Liver (tissue), 8 donors: ENCODE measurements at regions not wholly inside any gene's neighbourhood (a gene's known extent, or its start where the extent isn't known, plus 50 kb on each side); places are given as distances from the start of the nearest gene placed in this dataset.

Experiments used
- DNase-seq: peaks from one replicate; pipeline ENCODE4 v3.0.0-alpha.2; 2017; ENCODE audit warnings: low spot score
- H3K27ac ChIP-seq, 2 donors: one replicate each; pipeline ENCODE4 v1.7.0; 2013; ENCODE audit warnings: inconsistent platforms in 2 of 2, low read length in 2 of 2, control low read depth in 1 of 2, low read depth in 1 of 2, mild to moderate bottlenecking in 1 of 2
- H3K27me3 ChIP-seq, 4 donors: one replicate each; pipeline versions ENCODE4 v1.6.1 to v1.7.0; 2013; ENCODE audit warnings: low read length in 3 of 4, inconsistent platforms in 1 of 4, mild to moderate bottlenecking in 1 of 4, moderate library complexity in 1 of 4; ENCODE audit not compliant: control insufficient read depth in 4 of 4, insufficient read depth in 4 of 4
- H3K36me3 ChIP-seq, 4 donors: one replicate each; pipeline versions ENCODE4 v1.6.1 to v1.7.0; 2013; ENCODE audit warnings: low read length in 3 of 4, mild to moderate bottlenecking in 3 of 4, low read depth in 1 of 4, moderate library complexity in 1 of 4; ENCODE audit not compliant: control insufficient read depth in 4 of 4, insufficient read depth in 3 of 4
- H3K4me1 ChIP-seq, 4 donors: one replicate each; pipeline versions ENCODE4 v1.6.1 to v1.7.0; 2013; ENCODE audit warnings: low read length in 3 of 4, mild to moderate bottlenecking in 3 of 4, moderate library complexity in 1 of 4; ENCODE audit not compliant: control insufficient read depth in 4 of 4, insufficient read depth in 4 of 4
- H3K4me3 ChIP-seq, 3 donors: one replicate each; pipeline versions ENCODE4 v1.6.1 to v1.7.0; 2013; ENCODE audit warnings: low read length in 3 of 3, control low read depth in 1 of 3, low read depth in 1 of 3, mild to moderate bottlenecking in 1 of 3
- H3K9ac ChIP-seq, 2 donors: one replicate each; pipeline ENCODE4 v1.7.0; 2013; ENCODE audit warnings: low read length in 2 of 2, mild to moderate bottlenecking in 2 of 2, moderate library complexity in 2 of 2, control low read depth in 1 of 2, low read depth in 1 of 2
- H3K9me3 ChIP-seq, 4 donors: one replicate each; pipeline versions ENCODE4 v1.6.1 to v1.7.0; 2013; ENCODE audit warnings: low read length in 3 of 4; ENCODE audit not compliant: control insufficient read depth in 4 of 4
- EGR1 ChIP-seq, 2 donors: IDR thresholded peaks; 2 replicates each; pipeline ENCODE4 v1.6.1; 2016 to 2018; ENCODE audit warnings: antibody characterized with exemption in 2 of 2, low read depth in 2 of 2
- FOXA1 ChIP-seq: IDR thresholded peaks from 2 replicates; pipeline ENCODE4 v1.6.1; 2016; ENCODE audit warnings: antibody characterized with exemption
- FOXA2 ChIP-seq: IDR thresholded peaks from 2 replicates; pipeline ENCODE4 v1.6.1; 2016; ENCODE audit warnings: antibody characterized with exemption
- GABPA ChIP-seq, 2 donors: IDR thresholded peaks in 1 of 2; conservative IDR thresholded peaks in 1 of 2; 2 replicates each; pipeline ENCODE4 v1.6.1; 2016; ENCODE audit warnings: antibody characterized with exemption in 2 of 2, mild to moderate bottlenecking in 1 of 2, moderate library complexity in 1 of 2
- HNF4A ChIP-seq, 2 donors: conservative IDR thresholded peaks; 2 replicates each; pipeline ENCODE4 v1.6.1; 2016; ENCODE audit warnings: antibody characterized with exemption in 2 of 2, mild to moderate bottlenecking in 2 of 2
- HNF4G ChIP-seq: IDR thresholded peaks from 2 replicates; pipeline ENCODE4 v1.6.1; 2016; ENCODE audit warnings: antibody characterized with exemption
- JUND ChIP-seq, 2 donors: IDR thresholded peaks; 2 replicates each; pipeline ENCODE4 v1.6.1; 2016; ENCODE audit warnings: antibody characterized with exemption in 2 of 2
- NR2F2 ChIP-seq: IDR thresholded peaks from 2 replicates; pipeline ENCODE4 v1.6.1; 2016; ENCODE audit warnings: antibody characterized with exemption
- RAD21 ChIP-seq, 2 donors: IDR thresholded peaks; 2 replicates each; pipeline ENCODE4 v1.6.1; 2016; ENCODE audit warnings: antibody characterized with exemption in 2 of 2, mild to moderate bottlenecking in 2 of 2
- RXRA ChIP-seq, 2 donors: IDR thresholded peaks; 2 replicates each; pipeline ENCODE4 v1.6.1; 2017 to 2018; ENCODE audit warnings: antibody characterized with exemption in 2 of 2, mild to moderate bottlenecking in 1 of 2
- SP1 ChIP-seq: IDR thresholded peaks from 2 replicates; pipeline ENCODE4 v1.6.1; 2018; ENCODE audit warnings: antibody characterized with exemption, mild to moderate bottlenecking
- TAF1 ChIP-seq: conservative IDR thresholded peaks from 2 replicates; pipeline ENCODE4 v1.6.1; 2016; ENCODE audit warnings: antibody characterized with exemption, mild to moderate bottlenecking
- YY1 ChIP-seq: IDR thresholded peaks from 2 replicates; pipeline ENCODE4 v1.6.1; 2016; ENCODE audit warnings: antibody characterized with exemption, mild to moderate bottlenecking
- WGBS: extraction: QIAGEN DNeasy Blood & Tissue Kit; methylation state at CpG from one replicate; pipeline ENCODE4 v1.1.7; 2013; 5-methylcytosine and 5-hydroxymethylcytosine counted together
- TF ChIP-seq, protein P1 (sequence below): fragments of 150-350 bp; IDR thresholded peaks from 2 replicates; pipeline ENCODE4 v1.5.1; 2017; ENCODE audit warnings: improper control_type of control experiment, low read depth, low read length; ENCODE audit not compliant: missing input control
- TF ChIP-seq, protein P2 (sequence below): IDR thresholded peaks from 2 replicates; pipeline ENCODE4 v1.6.1; 2016; ENCODE audit warnings: antibody characterized with exemption
- TF ChIP-seq, protein P3 (sequence below): IDR thresholded peaks from 2 replicates; pipeline ENCODE4 v1.6.1; 2016; ENCODE audit warnings: antibody characterized with exemption, mild to moderate bottlenecking
- TF ChIP-seq, protein P4 (sequence below): IDR thresholded peaks from 2 replicates; pipeline ENCODE4 v1.6.1; 2016; ENCODE audit warnings: antibody characterized with exemption
- TF ChIP-seq, protein P5 (sequence below): IDR thresholded peaks from 2 replicates; pipeline ENCODE4 v1.6.1; 2016; ENCODE audit warnings: antibody characterized with exemption
- donor health status: healthy.
- donor health status: healthy.
- donor health status: healthy.
- donor health status: healthy.
- donor health status: healthy.

DNA sequence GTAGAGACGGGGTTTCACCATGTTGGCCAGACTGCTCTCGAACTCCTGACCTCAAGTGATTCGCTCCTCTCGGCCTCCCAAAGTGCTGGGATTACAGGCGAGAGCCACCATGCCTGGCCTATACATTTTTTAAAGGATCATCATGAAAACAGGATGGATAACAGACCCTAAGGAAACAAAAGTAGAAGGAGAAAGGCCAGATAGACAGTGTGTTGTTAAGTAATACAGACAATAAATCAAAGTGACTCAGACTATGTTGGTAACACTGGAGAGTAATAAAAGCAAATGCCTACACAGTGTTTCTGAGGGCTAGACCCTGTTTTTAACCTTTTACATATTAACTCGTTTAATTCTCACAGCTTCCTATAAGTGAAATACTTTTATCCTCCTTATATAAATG is 133.8 kb upstream of the MCTP2 start:
- no peak overlapping the region for H3K9ac ChIP-seq
- no peak overlapping the region for H3K4me3 ChIP-seq
- TF ChIP-seq HNF4A (conservative IDR thresholded peaks at IDR 0.05) (no peak), RAD21 (IDR thresholded peaks at IDR 0.05) (no peak), FOXA2 (no peak), SP1 (no peak), JUND (IDR thresholded peaks at IDR 0.05) (no peak)
- TF ChIP-seq, protein P1, sequence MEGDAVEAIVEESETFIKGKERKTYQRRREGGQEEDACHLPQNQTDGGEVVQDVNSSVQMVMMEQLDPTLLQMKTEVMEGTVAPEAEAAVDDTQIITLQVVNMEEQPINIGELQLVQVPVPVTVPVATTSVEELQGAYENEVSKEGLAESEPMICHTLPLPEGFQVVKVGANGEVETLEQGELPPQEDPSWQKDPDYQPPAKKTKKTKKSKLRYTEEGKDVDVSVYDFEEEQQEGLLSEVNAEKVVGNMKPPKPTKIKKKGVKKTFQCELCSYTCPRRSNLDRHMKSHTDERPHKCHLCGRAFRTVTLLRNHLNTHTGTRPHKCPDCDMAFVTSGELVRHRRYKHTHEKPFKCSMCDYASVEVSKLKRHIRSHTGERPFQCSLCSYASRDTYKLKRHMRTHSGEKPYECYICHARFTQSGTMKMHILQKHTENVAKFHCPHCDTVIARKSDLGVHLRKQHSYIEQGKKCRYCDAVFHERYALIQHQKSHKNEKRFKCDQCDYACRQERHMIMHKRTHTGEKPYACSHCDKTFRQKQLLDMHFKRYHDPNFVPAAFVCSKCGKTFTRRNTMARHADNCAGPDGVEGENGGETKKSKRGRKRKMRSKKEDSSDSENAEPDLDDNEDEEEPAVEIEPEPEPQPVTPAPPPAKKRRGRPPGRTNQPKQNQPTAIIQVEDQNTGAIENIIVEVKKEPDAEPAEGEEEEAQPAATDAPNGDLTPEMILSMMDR: no peak
- DNase-seq: no peak
- 79% methylated on average over 6 of the region's 6 CpGs for whole genome bisulfite sequencing
- no peak overlapping the region for H3K27ac ChIP-seq
- H3K4me1 ChIP-seq: no peaks in the 10 kb centered on the region
- H3K9me3 ChIP-seq: no peaks in the 10 kb centered on the region
- H3K36me3 ChIP-seq: no peaks in the 10 kb centered on the region
- peaks cover 0 to 5% (median 2%) of the 10 kb centered on the region in 4 donors for H3K27me3 ChIP-seq

DNA sequence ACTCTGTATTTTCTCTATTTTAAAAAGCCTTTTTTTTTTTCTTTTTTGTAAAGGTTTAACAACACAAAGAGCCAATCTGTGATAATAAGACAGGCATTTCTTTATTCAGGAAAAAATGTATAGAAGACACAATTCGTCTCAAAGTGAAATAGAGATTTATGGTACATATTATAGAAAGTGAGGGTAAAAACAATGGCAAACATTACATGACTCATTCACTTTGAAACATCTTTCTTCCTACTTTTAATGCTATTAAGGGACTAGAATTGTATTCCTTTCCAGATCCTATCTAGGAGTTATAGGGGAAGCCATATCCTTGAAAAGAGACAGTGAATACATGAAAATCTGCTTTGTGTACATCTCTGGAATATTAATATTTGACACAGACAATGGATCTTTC is 137.1 kb upstream of the MCTP2 start:
- Histone ChIP-seq H3K9ac (no peak overlapping the region), H3K27ac (no peak overlapping the region), H3K27me3 (peaks cover 0 to 6% (median 2%) of the 10 kb centered on the region in 4 donors), H3K9me3 (no peaks in the 10 kb centered on the region), H3K4me3 (no peak overlapping the region), H3K36me3 (no peaks in the 10 kb centered on the region), H3K4me1 (no peaks in the 10 kb centered on the region)
- TF ChIP-seq GABPA (IDR thresholded peaks at IDR 0.05 in 1 of 2, conservative IDR thresholded peaks at IDR 0.05 in 1 of 2) (no peak), FOXA2 (no peak), YY1 (no peak), HNF4A (conservative IDR thresholded peaks at IDR 0.05) (no peak), EGR1 (IDR thresholded peaks at IDR 0.05; ENCODE audit: low read depth in 2 of 2) (no peak), JUND (IDR thresholded peaks at IDR 0.05) (no peak), RAD21 (IDR thresholded peaks at IDR 0.05) (no peak), TAF1 (no peak), SP1 (no peak), HNF4G (no peak), NR2F2 (no peak), FOXA1 (no peak), RXRA (IDR thresholded peaks at IDR 0.05) (no peak)
- TF ChIP-seq, protein P1: no peak
- TF ChIP-seq, protein P2, sequence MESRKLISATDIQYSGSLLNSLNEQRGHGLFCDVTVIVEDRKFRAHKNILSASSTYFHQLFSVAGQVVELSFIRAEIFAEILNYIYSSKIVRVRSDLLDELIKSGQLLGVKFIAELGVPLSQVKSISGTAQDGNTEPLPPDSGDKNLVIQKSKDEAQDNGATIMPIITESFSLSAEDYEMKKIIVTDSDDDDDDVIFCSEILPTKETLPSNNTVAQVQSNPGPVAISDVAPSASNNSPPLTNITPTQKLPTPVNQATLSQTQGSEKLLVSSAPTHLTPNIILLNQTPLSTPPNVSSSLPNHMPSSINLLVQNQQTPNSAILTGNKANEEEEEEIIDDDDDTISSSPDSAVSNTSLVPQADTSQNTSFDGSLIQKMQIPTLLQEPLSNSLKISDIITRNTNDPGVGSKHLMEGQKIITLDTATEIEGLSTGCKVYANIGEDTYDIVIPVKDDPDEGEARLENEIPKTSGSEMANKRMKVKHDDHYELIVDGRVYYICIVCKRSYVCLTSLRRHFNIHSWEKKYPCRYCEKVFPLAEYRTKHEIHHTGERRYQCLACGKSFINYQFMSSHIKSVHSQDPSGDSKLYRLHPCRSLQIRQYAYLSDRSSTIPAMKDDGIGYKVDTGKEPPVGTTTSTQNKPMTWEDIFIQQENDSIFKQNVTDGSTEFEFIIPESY: no peak
- TF ChIP-seq, protein P3, sequence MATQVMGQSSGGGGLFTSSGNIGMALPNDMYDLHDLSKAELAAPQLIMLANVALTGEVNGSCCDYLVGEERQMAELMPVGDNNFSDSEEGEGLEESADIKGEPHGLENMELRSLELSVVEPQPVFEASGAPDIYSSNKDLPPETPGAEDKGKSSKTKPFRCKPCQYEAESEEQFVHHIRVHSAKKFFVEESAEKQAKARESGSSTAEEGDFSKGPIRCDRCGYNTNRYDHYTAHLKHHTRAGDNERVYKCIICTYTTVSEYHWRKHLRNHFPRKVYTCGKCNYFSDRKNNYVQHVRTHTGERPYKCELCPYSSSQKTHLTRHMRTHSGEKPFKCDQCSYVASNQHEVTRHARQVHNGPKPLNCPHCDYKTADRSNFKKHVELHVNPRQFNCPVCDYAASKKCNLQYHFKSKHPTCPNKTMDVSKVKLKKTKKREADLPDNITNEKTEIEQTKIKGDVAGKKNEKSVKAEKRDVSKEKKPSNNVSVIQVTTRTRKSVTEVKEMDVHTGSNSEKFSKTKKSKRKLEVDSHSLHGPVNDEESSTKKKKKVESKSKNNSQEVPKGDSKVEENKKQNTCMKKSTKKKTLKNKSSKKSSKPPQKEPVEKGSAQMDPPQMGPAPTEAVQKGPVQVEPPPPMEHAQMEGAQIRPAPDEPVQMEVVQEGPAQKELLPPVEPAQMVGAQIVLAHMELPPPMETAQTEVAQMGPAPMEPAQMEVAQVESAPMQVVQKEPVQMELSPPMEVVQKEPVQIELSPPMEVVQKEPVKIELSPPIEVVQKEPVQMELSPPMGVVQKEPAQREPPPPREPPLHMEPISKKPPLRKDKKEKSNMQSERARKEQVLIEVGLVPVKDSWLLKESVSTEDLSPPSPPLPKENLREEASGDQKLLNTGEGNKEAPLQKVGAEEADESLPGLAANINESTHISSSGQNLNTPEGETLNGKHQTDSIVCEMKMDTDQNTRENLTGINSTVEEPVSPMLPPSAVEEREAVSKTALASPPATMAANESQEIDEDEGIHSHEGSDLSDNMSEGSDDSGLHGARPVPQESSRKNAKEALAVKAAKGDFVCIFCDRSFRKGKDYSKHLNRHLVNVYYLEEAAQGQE: no peak
- TF ChIP-seq, protein P4, sequence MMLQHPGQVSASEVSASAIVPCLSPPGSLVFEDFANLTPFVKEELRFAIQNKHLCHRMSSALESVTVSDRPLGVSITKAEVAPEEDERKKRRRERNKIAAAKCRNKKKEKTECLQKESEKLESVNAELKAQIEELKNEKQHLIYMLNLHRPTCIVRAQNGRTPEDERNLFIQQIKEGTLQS: no peak
- TF ChIP-seq, protein P5, sequence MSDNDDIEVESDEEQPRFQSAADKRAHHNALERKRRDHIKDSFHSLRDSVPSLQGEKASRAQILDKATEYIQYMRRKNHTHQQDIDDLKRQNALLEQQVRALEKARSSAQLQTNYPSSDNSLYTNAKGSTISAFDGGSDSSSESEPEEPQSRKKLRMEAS: no peak
- no peak for DNase-seq
- 44% methylated on average over 1 of the region's 1 CpG for WGBS
